ENCODE measurements at regions not wholly inside any gene's neighbourhood (a gene's known extent, or its start where the extent isn't known, plus 50 kb on each side); places are given as distances from the start of the nearest gene placed in this dataset.
A peak's percentile ranks its signal among the peaks of the same experiment; 100 is the strongest.

DNA sequence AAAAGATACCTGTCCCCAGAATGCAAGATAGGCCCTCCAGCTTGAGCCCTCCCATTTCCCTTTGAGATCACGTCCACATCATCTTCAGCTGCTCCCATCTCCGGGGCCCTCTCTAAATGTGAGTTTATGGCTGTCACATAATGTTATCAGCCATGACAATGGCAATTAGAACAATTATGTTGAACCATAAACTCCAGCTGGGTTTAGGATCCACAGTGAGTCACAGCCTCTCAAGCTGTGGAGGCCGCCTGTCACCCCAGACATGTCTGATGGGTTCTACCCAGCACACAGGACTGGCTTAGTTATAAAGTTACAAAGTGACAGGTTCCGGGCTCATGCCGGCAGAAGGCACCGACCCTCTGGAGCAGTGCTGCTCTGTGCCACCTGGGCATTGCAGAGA lies 597.3 kb downstream of the PTPRU start:
- WGBS, 2 donors: 81 to 85% methylated on average over 6 of the region's 6 CpGs
- Histone ChIP-seq H3K9ac (ENCODE audit: insufficient read depth in 1 of 2, low read length in 2 of 2) (no peak overlapping the region), H3K36me3 (ENCODE audit: control insufficient read depth in 4 of 4, insufficient read depth in 4 of 4, low read length in 4 of 4) (no peaks in the 10 kb centered on the region), H3K27me3 (ENCODE audit: control insufficient read depth in 3 of 3, insufficient read depth in 3 of 3, low read length in 2 of 3) (no peaks in the 10 kb centered on the region), H3K9me3 (ENCODE audit: control insufficient read depth in 4 of 4, insufficient read depth in 3 of 4, low read length in 3 of 4) (no peaks in the 10 kb centered on the region), H3K4me3 (no peak overlapping the region), H3K4me1 (ENCODE audit: control insufficient read depth in 5 of 5, insufficient read depth in 5 of 5, low read length in 5 of 5) (no peaks in the 10 kb centered on the region), H3K27ac (ENCODE audit: low read depth in 1 of 2, low read length in 1 of 2) (no peak overlapping the region)
- TF ChIP-seq, protein P1, sequence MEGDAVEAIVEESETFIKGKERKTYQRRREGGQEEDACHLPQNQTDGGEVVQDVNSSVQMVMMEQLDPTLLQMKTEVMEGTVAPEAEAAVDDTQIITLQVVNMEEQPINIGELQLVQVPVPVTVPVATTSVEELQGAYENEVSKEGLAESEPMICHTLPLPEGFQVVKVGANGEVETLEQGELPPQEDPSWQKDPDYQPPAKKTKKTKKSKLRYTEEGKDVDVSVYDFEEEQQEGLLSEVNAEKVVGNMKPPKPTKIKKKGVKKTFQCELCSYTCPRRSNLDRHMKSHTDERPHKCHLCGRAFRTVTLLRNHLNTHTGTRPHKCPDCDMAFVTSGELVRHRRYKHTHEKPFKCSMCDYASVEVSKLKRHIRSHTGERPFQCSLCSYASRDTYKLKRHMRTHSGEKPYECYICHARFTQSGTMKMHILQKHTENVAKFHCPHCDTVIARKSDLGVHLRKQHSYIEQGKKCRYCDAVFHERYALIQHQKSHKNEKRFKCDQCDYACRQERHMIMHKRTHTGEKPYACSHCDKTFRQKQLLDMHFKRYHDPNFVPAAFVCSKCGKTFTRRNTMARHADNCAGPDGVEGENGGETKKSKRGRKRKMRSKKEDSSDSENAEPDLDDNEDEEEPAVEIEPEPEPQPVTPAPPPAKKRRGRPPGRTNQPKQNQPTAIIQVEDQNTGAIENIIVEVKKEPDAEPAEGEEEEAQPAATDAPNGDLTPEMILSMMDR (IDR thresholded peaks at IDR 0.05; ENCODE audit: control extremely low read depth, extremely low read depth): no peak
- ATAC-seq (ENCODE audit: insufficient read depth, low FRiP score) (no peak), DNase-seq (no peak)

DNA sequence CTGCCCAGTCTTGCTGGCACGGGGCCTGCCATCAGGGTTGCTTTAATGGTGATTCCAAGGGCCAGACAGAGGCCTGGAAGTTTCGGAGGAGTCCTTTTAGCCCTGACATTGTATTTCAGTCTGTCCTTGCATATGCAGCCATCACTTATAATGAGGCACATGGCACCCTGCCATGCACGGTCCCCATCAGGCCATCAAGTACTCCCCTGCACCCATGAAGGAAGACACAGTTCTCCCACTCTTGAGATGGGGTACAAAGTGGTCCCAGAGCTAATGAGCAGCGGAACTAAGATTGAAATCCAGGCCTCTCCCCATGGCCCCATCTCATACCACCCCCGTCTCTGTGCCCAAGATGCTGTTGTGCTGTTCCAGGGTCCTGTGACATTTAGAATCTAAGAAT lies 596.6 kb downstream of the PTPRU start:
- Histone ChIP-seq H3K9ac (ENCODE audit: insufficient read depth in 1 of 2, low read length in 2 of 2) (no peak overlapping the region), H3K27ac (ENCODE audit: low read depth in 1 of 2, low read length in 1 of 2) (no peak overlapping the region), H3K9me3 (ENCODE audit: control insufficient read depth in 4 of 4, insufficient read depth in 3 of 4, low read length in 3 of 4) (no peaks in the 10 kb centered on the region), H3K36me3 (ENCODE audit: control insufficient read depth in 4 of 4, insufficient read depth in 4 of 4, low read length in 4 of 4) (no peaks in the 10 kb centered on the region), H3K4me1 (ENCODE audit: control insufficient read depth in 5 of 5, insufficient read depth in 5 of 5, low read length in 5 of 5) (no peaks in the 10 kb centered on the region), H3K4me3 (no peak overlapping the region), H3K27me3 (ENCODE audit: control insufficient read depth in 3 of 3, insufficient read depth in 3 of 3, low read length in 2 of 3) (no peaks in the 10 kb centered on the region)
- TF ChIP-seq, protein P1 (IDR thresholded peaks at IDR 0.05; ENCODE audit: control extremely low read depth, extremely low read depth): no peak
- DNase-seq (peak in 1 of 3 donors; percentile 7), ATAC-seq (ENCODE audit: insufficient read depth, low FRiP score) (no peak)
- 87 to 91% methylated on average over 5 of the region's 5 CpGs for WGBS, 2 donors

DNA sequence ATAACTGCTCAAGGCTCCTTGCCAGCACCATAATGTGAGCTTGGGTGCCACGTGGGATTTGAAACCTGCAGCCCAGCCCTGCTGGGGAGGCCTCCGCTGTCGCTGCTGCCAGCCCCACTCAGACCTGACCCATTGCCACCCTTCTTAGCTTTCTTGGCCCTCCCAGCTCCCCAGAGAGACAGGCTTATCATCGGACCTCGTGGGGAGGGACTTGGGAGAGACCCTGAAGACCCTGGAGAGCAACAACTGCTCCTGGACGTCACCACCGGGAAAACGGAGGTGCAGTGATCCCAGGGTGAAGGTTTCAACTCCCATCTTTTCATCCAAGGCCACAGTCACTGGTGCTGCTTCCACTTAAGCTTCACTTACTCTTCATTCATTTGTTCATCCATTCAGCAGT lies 596.1 kb downstream of the PTPRU start:
- no peak overlapping the region for H3K4me3 ChIP-seq
- no peaks in the 10 kb centered on the region for H3K9me3 ChIP-seq (ENCODE audit: control insufficient read depth in 4 of 4, insufficient read depth in 3 of 4, low read length in 3 of 4)
- no peaks in the 10 kb centered on the region for H3K4me1 ChIP-seq (ENCODE audit: control insufficient read depth in 5 of 5, insufficient read depth in 5 of 5, low read length in 5 of 5)
- 76 to 88% methylated on average over 8 of the region's 8 CpGs for WGBS, 2 donors
- no peak overlapping the region for H3K9ac ChIP-seq (ENCODE audit: insufficient read depth in 1 of 2, low read length in 2 of 2)
- ATAC-seq (ENCODE audit: insufficient read depth, low FRiP score): no peak
- no peaks in the 10 kb centered on the region for H3K36me3 ChIP-seq (ENCODE audit: control insufficient read depth in 4 of 4, insufficient read depth in 4 of 4, low read length in 4 of 4)
- H3K27me3 ChIP-seq (ENCODE audit: control insufficient read depth in 3 of 3, insufficient read depth in 3 of 3, low read length in 2 of 3): no peaks in the 10 kb centered on the region
- TF ChIP-seq, protein P1 (IDR thresholded peaks at IDR 0.05; ENCODE audit: control extremely low read depth, extremely low read depth): no peak
- H3K27ac ChIP-seq (ENCODE audit: low read depth in 1 of 2, low read length in 1 of 2): no peak overlapping the region
- DNase-seq: peak in 1 of 3 donors; percentile 1

DNA sequence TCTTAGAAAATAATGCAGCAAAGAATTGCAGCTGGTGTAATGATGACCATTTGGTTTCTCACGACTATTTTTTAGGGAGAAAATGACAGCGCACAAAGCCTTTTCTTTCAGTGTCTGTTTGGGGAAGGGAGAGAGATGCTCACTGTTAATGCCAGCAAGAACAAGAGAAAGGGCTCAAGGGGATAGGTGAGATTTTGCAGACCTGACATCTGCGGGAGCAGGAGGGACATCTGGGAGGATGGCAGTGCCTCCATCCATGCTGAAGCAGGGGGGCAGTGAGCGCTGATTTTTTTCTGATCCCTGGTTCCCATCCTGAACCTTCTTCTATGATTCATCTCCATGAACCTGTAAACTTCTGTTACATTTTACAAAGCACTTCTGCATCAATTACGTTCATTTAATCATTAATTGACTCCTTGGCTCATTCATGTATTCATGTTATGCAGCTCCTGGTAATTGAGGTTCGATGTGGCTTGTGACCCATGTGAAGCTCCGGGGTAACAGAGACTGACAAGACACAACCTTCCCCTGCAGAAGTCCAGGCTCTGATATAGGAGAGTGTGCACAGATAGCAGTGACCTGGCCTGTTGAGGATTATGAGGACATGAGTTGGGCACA lies 595.3 kb downstream of the PTPRU start:
- Histone ChIP-seq H3K4me3 (no peak overlapping the region), H3K27me3 (ENCODE audit: control insufficient read depth in 3 of 3, insufficient read depth in 3 of 3, low read length in 2 of 3) (no peaks in the 10 kb centered on the region), H3K27ac (ENCODE audit: low read depth in 1 of 2, low read length in 1 of 2) (no peak overlapping the region), H3K9me3 (ENCODE audit: control insufficient read depth in 4 of 4, insufficient read depth in 3 of 4, low read length in 3 of 4) (no peaks in the 10 kb centered on the region), H3K9ac (ENCODE audit: insufficient read depth in 1 of 2, low read length in 2 of 2) (no peak overlapping the region), H3K4me1 (ENCODE audit: control insufficient read depth in 5 of 5, insufficient read depth in 5 of 5, low read length in 5 of 5) (no peaks in the 10 kb centered on the region), H3K36me3 (ENCODE audit: control insufficient read depth in 4 of 4, insufficient read depth in 4 of 4, low read length in 4 of 4) (no peaks in the 10 kb centered on the region)
- ATAC-seq (ENCODE audit: insufficient read depth, low FRiP score) (no peak), DNase-seq (peak in 1 of 3 donors; percentile 2)
- 66 to 83% methylated on average over 7 of the region's 7 CpGs for WGBS, 2 donors
- TF ChIP-seq, protein P1 (IDR thresholded peaks at IDR 0.05; ENCODE audit: control extremely low read depth, extremely low read depth): no peak
